Endothelial cell of umbilical vein (primary cell): ENCODE measurements at regions not wholly inside any gene's neighbourhood (a gene's known extent, or its start where the extent isn't known, plus 50 kb on each side); places are given as distances from the start of the nearest gene placed in this dataset.
"Not testable (repeated sequence)": the region's sequence is repeated elsewhere in the genome, so short reads cannot be mapped to it uniquely, and the experiment has no call there.

Experiments
- BruUV-seq: library from RNA; stranded (reverse); fragments of 400-500 nt; replicated peaks from 2 replicates; lab custom pipeline; 2021; lab: Mats Ljungman, UMichigan
- CTCF ChIA-PET: fragments of 300-600, 350-600 bp; sonication (Branson Sonifier 250); formaldehyde crosslinking; loops from one replicate; lab custom pipeline; 2021; ENCODE audit warnings: antibody characterized with exemption, inconsistent platforms; lab: Charles Lee
- POLR2A ChIA-PET: fragments of 300-600, 350-600 bp; sonication (Branson Sonifier 250); formaldehyde crosslinking; loops from one replicate; lab custom pipeline; 2021; ENCODE audit warnings: antibody characterized with exemption, inconsistent platforms; lab: Charles Lee
- DNase-seq: peaks from one replicate; pipeline ENCODE4 v3.0.0-alpha.2; 2011; ENCODE audit warnings: low read depth, low spot score
- FAIRE-seq: peaks from 2 replicates; lab custom pipeline; 2011; peaks lifted over from hg19 to GRCh38; lab: Jason Lieb, UNC
- H2AFZ ChIP-seq: 2 replicates; pipeline ENCODE4 v1.6.0; 2012; ENCODE audit warnings: low read depth, low read length, control low read depth, inconsistent platforms
- H3K27ac ChIP-seq: 2 replicates; pipeline ENCODE4 v1.5.1; 2011; ENCODE audit warnings: low read depth, mild to moderate bottlenecking, control low read depth, low read length, moderate library complexity; ENCODE audit not compliant: insufficient read depth
- H3K27me3 ChIP-seq, 2 experiments: 2 replicates each; pipeline versions ENCODE4 v1.6.0 to v1.6.1; 2011; ENCODE audit warnings: low read length in 2 of 2, mixed read lengths in 1 of 2; ENCODE audit not compliant: control insufficient read depth in 2 of 2, insufficient read depth in 2 of 2
- H3K36me3 ChIP-seq, 2 experiments: 2 replicates in 1 of 2; 3 replicates in 1 of 2; pipeline ENCODE4 v1.5.1; 2011; ENCODE audit warnings: low read length in 2 of 2, mild to moderate bottlenecking in 1 of 2, moderate library complexity in 1 of 2; ENCODE audit not compliant: control insufficient read depth in 2 of 2, insufficient read depth in 2 of 2; ENCODE audit errors: extremely low read depth in 1 of 2
- H3K4me1 ChIP-seq: 3 replicates; pipeline ENCODE4 v1.5.1; 2011; ENCODE audit warnings: mild to moderate bottlenecking, low read length; ENCODE audit not compliant: control insufficient read depth, insufficient read depth; ENCODE audit errors: extremely low read depth
- H3K4me2 ChIP-seq: 2 replicates; pipeline ENCODE4 v1.6.1; 2011; ENCODE audit warnings: low read length, control low read depth, mixed read lengths; ENCODE audit not compliant: insufficient read depth
- H3K4me3 ChIP-seq, 3 experiments: fragments of 200-600 bp in 1 of 3; sonication (generic), shearing (Covaris generic) in 1 of 3; replicated peaks in 1 of 3; 2 replicates each; pipeline ENCODE4 v1.5.1; 2011 to 2016; ENCODE audit warnings: control low read depth in 3 of 3, low read length in 3 of 3, mild to moderate bottlenecking in 2 of 3, inconsistent platforms in 1 of 3, low read depth in 1 of 3, moderate library complexity in 1 of 3; ENCODE audit not compliant: insufficient read depth in 1 of 3
- H3K79me2 ChIP-seq: 2 replicates; pipeline ENCODE4 v1.6.0; 2012; ENCODE audit warnings: low read length, inconsistent platforms; ENCODE audit not compliant: control insufficient read depth, insufficient read depth
- H3K9ac ChIP-seq: replicated peaks from 2 replicates; pipeline ENCODE3; 2011; ENCODE audit warnings: low read length, control low read depth; ENCODE audit not compliant: insufficient read depth; ENCODE audit errors: extremely low read depth
- H3K9me1 ChIP-seq: replicated peaks from 3 replicates; pipeline ENCODE4 v1.6.0; 2011; ENCODE audit warnings: mild to moderate bottlenecking, low read length; ENCODE audit not compliant: control insufficient read depth, insufficient read depth; ENCODE audit errors: extremely low read depth
- H3K9me3 ChIP-seq: replicated peaks from 2 replicates; pipeline ENCODE4 v1.5.1; 2012; ENCODE audit warnings: low read length, inconsistent platforms; ENCODE audit not compliant: control insufficient read depth, insufficient read depth
- H4K20me1 ChIP-seq: replicated peaks from 2 replicates; pipeline ENCODE3; 2011; ENCODE audit warnings: mild to moderate bottlenecking, low read length; ENCODE audit not compliant: control insufficient read depth, insufficient read depth; ENCODE audit errors: extremely low read depth
- dilution Hi-C: fragments of 300-500 bp; cut with MboI; formaldehyde crosslinking; loops from one replicate; pipeline ENCODE4 v1.15.0; 2019; ENCODE audit warnings: low sequenced_read_pairs; ENCODE audit not compliant: extremely low pct_ligation_motif_present
- intact Hi-C: fragments of 100-400 bp; cut with micrococcal nuclease; formaldehyde crosslinking; loops from one replicate; pipeline ENCODE4 v1.10.0; 2022

- POLR2A ChIA-PET = not testable (repeated sequence)
Observed at GRCh38 chr9:66206617-66207016, 469.7 kb downstream of the FOXD4L4 start.

DNA sequence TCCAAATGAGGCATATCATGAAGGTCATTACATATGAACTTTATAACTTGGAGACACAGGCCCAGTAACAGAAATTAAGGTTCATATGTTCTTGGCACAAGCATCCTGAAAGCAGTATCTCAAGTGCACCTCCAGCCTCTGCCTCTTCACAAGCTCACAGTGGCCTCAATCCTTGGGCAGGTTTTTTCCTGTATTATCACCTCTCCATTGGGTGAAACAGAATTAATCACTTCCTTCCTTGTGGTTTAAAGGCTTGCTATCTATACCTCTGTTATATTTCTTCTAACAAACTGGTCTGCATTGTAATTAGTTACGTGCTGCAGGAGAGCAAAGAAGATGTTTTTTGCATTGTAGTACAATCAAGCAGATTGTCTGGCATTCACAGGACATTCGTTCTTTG lies 471.0 kb downstream of the FOXD4L4 start:
- H3K27ac ChIP-seq, H3K4me2 ChIP-seq, H3K4me3 ChIP-seq, H3K79me2 ChIP-seq, DNase-seq, FAIRE-seq, H4K20me1 ChIP-seq, H3K4me1 ChIP-seq, H3K27me3 ChIP-seq, dilution Hi-C loops, POLR2A ChIA-PET, BruUV-seq, H3K9me3 ChIP-seq, intact Hi-C loops, H3K9me1 ChIP-seq, H3K36me3 ChIP-seq, H3K9ac ChIP-seq, CTCF ChIA-PET, H2AFZ ChIP-seq: not testable (repeated sequence)

More at GRCh38 chr9:66206617-66207016, 469.7 kb downstream of the FOXD4L4 start:
- H3K36me3 ChIP-seq, H4K20me1 ChIP-seq, H2AFZ ChIP-seq, H3K9me3 ChIP-seq, H3K4me3 ChIP-seq, H3K79me2 ChIP-seq, H3K4me1 ChIP-seq, CTCF ChIA-PET, H3K9me1 ChIP-seq, H3K4me2 ChIP-seq, H3K9ac ChIP-seq, H3K27me3 ChIP-seq, intact Hi-C loops, FAIRE-seq, BruUV-seq, dilution Hi-C loops, H3K27ac ChIP-seq, DNase-seq: not testable (repeated sequence)

DNA sequence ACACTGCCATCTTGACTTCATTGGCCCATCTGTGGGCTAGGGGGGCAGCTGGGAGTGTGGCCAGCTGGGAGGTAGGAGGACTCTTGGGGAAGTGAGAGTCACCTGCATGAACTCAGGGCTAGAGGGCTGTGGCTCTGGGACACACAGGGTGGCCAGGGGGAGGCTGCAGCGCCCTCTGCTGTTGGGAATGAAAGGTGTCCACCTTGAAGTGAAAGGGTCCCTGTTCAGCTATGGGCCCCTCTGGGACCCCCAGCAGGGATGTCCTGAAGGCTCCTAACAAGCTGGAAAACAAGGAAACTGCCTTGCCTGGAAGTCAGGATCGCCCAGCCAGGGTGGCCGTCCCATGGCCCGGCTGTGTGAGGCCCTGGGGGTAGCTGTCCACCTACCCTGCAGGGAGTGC lies 507.8 kb downstream of the FOXD4L4 start:
- POLR2A ChIA-PET, H2AFZ ChIP-seq, H3K9me3 ChIP-seq, H3K4me1 ChIP-seq, H4K20me1 ChIP-seq, H3K27ac ChIP-seq, dilution Hi-C loops, intact Hi-C loops, CTCF ChIA-PET, H3K27me3 ChIP-seq, H3K36me3 ChIP-seq, H3K9me1 ChIP-seq, H3K4me3 ChIP-seq, FAIRE-seq, H3K79me2 ChIP-seq, BruUV-seq, H3K4me2 ChIP-seq, DNase-seq, H3K9ac ChIP-seq: not testable (repeated sequence)

GRCh38 chr9:66245481-66245880 lies 508.5 kb downstream of the FOXD4L4 start:
- FAIRE-seq, POLR2A ChIA-PET, H3K9ac ChIP-seq, intact Hi-C loops, H2AFZ ChIP-seq, H3K79me2 ChIP-seq, H4K20me1 ChIP-seq, CTCF ChIA-PET, DNase-seq, H3K27me3 ChIP-seq, H3K4me3 ChIP-seq, BruUV-seq, H3K4me2 ChIP-seq, H3K27ac ChIP-seq, H3K9me3 ChIP-seq, H3K9me1 ChIP-seq, dilution Hi-C loops, H3K4me1 ChIP-seq, H3K36me3 ChIP-seq: not testable (repeated sequence)
